ENCODE measurements at regions not wholly inside any gene's neighbourhood (a gene's known extent, or its start where the extent isn't known, plus 50 kb on each side); places are given as distances from the start of the nearest gene placed in this dataset.

DNA sequence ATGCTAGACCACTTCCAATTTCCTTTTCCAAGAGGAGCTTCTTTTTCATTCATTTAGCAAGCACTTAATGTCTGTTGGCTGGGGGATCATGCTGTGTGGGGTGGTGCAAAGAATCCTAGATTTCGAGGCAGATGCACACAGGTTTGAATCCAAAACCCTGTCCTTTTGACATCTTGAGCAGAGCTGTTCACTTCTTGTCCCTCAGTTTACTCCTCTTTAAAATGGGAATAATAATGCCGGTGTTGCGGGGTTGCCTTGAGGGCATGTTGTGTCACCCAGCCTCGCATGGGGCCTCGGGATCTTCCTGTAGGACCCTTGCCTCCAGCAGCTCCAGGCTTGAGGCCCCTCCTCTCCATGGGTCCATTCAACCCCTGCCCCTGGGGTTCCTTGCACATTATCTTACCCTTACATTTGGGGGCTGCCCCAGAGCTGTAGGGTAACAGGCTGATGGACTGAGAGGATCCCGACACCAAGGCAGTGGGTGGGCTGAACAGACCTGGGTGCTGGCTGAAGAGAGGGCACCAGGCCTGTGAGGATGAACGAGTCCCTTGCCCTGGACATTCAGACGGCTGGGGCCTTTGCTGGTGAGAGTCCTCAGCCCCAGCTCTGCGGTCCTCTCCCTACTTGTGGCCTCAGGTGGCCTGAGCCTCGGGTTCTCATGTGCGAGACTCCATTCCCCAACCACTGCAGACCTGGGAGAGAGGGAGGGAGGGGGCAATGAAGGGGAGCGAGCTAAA, 145.8 kb downstream of the BARX1 start:
- WGBS, 5 donors, result 81 to 89% (median 85%) methylated on average over 8 to 12 of the region's 12 CpGs

DNA sequence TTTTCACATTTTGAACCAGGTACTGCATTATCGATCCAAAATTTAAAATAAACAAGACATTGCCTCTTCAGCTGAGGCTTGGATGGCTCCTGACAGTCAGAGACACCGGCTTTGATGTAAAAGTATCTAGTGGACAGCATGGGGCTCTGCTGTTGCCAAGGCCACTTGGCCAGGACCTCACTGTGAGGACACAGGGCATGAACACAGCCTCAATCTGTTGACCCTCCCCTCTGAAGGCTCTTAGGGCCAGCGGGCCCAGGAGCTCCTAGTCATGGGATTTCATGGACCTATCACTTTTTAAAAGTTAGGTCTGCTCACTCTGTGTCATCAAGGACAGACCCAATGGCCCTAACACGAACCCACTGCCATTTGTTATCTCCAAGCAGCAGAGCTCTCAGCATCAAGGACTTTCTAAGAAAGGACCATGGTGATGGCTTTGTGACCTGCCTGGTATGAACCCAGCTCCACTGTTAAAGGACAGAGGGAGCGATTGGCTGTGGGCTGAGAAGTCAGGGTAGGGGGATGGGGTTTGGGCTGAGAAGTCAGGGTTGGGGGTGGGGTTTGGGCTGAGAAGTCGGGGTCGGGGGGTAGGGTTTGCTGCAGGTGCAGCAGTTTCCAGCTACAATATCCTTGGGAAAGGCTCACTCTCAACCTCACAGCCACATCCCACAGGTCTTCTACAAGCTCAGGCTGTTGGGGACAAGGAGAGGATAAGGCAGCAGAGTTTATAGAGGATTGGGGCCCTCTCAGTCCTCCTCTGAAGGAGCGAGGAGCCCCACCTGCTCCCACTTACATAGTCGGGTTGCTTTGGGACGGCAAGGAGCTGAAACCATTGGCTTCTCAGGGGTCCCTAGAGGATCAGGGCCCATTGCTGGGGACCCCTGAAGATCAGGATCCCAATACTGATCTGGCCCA, 146.8 kb downstream of the BARX1 start:
- DNase-seq, result no peak
- no peak overlapping the region for H3K27ac ChIP-seq
- intact Hi-C loops (cut with DNase I; ENCODE audit: low total_unique reads), result no loop called here

More for the DNA sequence above, 145.8 kb downstream of the BARX1 start:
- no peaks in the 10 kb centered on the region for H3K36me3 ChIP-seq
- no peak for DNase-seq
- H3K4me3 ChIP-seq, result no peak overlapping the region
- H3K27me3 ChIP-seq, result peaks cover 0 to 16% (median 3%) of the 10 kb centered on the region in 3 donors
- no peak overlapping the region for H3K27ac ChIP-seq
- TF ChIP-seq, protein P1, sequence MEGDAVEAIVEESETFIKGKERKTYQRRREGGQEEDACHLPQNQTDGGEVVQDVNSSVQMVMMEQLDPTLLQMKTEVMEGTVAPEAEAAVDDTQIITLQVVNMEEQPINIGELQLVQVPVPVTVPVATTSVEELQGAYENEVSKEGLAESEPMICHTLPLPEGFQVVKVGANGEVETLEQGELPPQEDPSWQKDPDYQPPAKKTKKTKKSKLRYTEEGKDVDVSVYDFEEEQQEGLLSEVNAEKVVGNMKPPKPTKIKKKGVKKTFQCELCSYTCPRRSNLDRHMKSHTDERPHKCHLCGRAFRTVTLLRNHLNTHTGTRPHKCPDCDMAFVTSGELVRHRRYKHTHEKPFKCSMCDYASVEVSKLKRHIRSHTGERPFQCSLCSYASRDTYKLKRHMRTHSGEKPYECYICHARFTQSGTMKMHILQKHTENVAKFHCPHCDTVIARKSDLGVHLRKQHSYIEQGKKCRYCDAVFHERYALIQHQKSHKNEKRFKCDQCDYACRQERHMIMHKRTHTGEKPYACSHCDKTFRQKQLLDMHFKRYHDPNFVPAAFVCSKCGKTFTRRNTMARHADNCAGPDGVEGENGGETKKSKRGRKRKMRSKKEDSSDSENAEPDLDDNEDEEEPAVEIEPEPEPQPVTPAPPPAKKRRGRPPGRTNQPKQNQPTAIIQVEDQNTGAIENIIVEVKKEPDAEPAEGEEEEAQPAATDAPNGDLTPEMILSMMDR (IDR thresholded peaks at IDR 0.05), result no peak
- TF ChIP-seq POLR2A (IDR thresholded peaks at IDR 0.05) (no peak), EP300 (IDR thresholded peaks at IDR 0.05) (no peak), POLR2AphosphoS5 (IDR thresholded peaks at IDR 0.05) (no peak)
- H3K4me1 ChIP-seq, result peaks cover 0 to 2% (median 0%) of the 10 kb centered on the region in 4 donors
- intact Hi-C loops (cut with DNase I; ENCODE audit: low total_unique reads), result no loop called here
- peaks cover 0 to 6% (median 0%) of the 10 kb centered on the region in 4 donors for H3K9me3 ChIP-seq

DNA sequence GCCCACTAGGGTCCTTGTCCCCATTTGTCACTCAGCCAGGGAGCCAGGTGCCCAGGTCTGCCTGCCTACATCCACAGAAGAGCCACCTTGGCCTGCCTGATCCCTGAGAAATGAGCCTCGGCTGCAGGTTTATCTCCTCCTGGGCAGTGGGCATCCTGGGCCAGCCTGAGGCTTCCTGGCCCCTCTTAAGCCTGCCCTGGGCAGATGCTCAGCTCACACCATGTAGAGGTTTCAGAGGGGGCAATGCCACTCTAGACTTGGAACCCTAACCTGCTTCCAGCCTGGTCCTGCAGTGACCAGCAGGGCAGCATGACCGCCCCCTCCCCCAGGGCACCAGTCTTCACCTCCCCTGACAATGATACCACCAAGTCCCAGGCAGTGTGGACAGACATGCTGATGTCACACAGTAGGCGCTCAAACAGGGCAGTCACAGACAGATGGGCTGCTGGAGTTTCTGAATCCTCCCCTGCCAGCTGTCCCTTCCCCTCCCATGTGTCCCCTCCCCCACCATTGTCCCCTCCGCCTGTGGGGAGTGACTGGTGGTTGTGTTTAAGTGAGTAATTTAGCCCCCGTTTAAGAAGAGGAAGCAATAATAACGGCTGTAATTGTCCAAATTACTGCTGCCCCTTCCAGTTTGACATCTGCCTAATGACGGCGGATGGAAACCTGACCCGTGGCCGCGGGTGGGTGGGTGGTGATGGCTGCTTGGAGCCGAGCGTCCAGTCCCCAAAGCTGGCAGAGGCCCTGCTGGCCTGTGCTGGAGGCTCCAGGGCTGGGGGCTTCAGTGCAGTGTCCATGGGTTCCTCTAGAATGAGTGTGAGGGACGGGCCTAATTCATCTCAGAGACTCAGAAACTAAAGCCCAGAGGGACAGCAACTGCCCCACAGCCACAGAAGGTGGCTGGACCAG, 147.7 kb downstream of the BARX1 start:
- Histone ChIP-seq H3K4me3 (no peak overlapping the region), H3K4me1 (no peaks in the 10 kb centered on the region), H3K9me3 (peaks cover 0 to 6% (median 0%) of the 10 kb centered on the region in 4 donors), H3K36me3 (no peaks in the 10 kb centered on the region), H3K27me3 (peaks cover 0 to 17% (median 3%) of the 10 kb centered on the region in 3 donors), H3K27ac (no peak overlapping the region)
- intact Hi-C loops (cut with DNase I; ENCODE audit: low total_unique reads), result no loop called here
- TF ChIP-seq, protein P1 (IDR thresholded peaks at IDR 0.05), result no peak
- no peak for TF ChIP-seq EP300 (IDR thresholded peaks at IDR 0.05)
- TF ChIP-seq POLR2AphosphoS5 (IDR thresholded peaks at IDR 0.05), result no peak
- no peak for TF ChIP-seq POLR2A (IDR thresholded peaks at IDR 0.05)
- no peak for DNase-seq
- 60 to 82% (median 72%) methylated on average over 12 to 14 of the region's 14 CpGs for WGBS, 5 donors

More for the DNA sequence above, 146.8 kb downstream of the BARX1 start:
- TF ChIP-seq POLR2A (IDR thresholded peaks at IDR 0.05) (no peak), POLR2AphosphoS5 (IDR thresholded peaks at IDR 0.05) (no peak), EP300 (IDR thresholded peaks at IDR 0.05) (no peak)
- TF ChIP-seq, protein P1 (IDR thresholded peaks at IDR 0.05), result no peak
- Histone ChIP-seq H3K4me1 (no peaks in the 10 kb centered on the region), H3K9me3 (peaks cover 0 to 6% (median 0%) of the 10 kb centered on the region in 4 donors), H3K4me3 (no peak overlapping the region), H3K27me3 (peaks cover 0 to 11% (median 3%) of the 10 kb centered on the region in 3 donors), H3K36me3 (no peaks in the 10 kb centered on the region)
- 71 to 92% (median 81%) methylated on average over 7 to 10 of the region's 10 CpGs for WGBS, 5 donors

Measured in stomach (tissue), 8 donors.